HG02623 (cell line): ENCODE measurements at regions not wholly inside any gene's neighbourhood (a gene's known extent, or its start where the extent isn't known, plus 50 kb on each side); places are given as distances from the start of the nearest gene placed in this dataset.

Experiments
- ATAC-seq: cut with Tn5 transposase; IDR thresholded peaks from one replicate; pipeline ENCODE4 v1.9.1; 2021; ENCODE audit warnings: moderate library complexity; ENCODE audit not compliant: unreplicated experiment

GRCh38 chr13:26456650-26457049 lies 100.8 kb upstream of the WASF3 start:
- no peak for ATAC-seq

GRCh38 chr13:26457212-26457611 lies 100.3 kb upstream of the WASF3 start:
- ATAC-seq = no peak

- no peak for ATAC-seq
Observed at GRCh38 chr13:26458196-26458749, 99.2 kb upstream of the WASF3 start.

GRCh38 chr13:26459276-26460131 lies 98.0 kb upstream of the WASF3 start:
- ATAC-seq = no peak

GRCh38 chr13:26460648-26461047 lies 96.8 kb upstream of the WASF3 start:
- no peak for ATAC-seq

GRCh38 chr13:26463296-26463695 lies 94.2 kb upstream of the WASF3 start:
- no peak for ATAC-seq

GRCh38 chr13:26463848-26464247 lies 93.6 kb upstream of the WASF3 start:
- ATAC-seq = no peak

GRCh38 chr13:26465514-26465913 lies 92.0 kb upstream of the WASF3 start:
- ATAC-seq = no peak

GRCh38 chr13:26465954-26466353 lies 91.5 kb upstream of the WASF3 start:
- ATAC-seq = no peak

- ATAC-seq = no peak
Observed at GRCh38 chr13:26468265-26468801, 89.2 kb upstream of the WASF3 start.

- ATAC-seq = no peak
Observed at GRCh38 chr13:26469602-26470001, 87.9 kb upstream of the WASF3 start.

- no peak for ATAC-seq
Observed at GRCh38 chr13:26471807-26472206, 85.7 kb upstream of the WASF3 start.

- no peak for ATAC-seq
Observed at GRCh38 chr13:26473571-26474230, 83.8 kb upstream of the WASF3 start.

GRCh38 chr13:26474286-26474685 lies 83.2 kb upstream of the WASF3 start:
- no peak for ATAC-seq

- ATAC-seq = no peak
Observed at GRCh38 chr13:26475176-26476110, 82.0 kb upstream of the WASF3 start.

- no peak for ATAC-seq
Observed at GRCh38 chr13:26476111-26476781, 81.2 kb upstream of the WASF3 start.

GRCh38 chr13:26476782-26477142 lies 80.7 kb upstream of the WASF3 start:
- no peak for ATAC-seq

GRCh38 chr13:26477681-26478080 lies 79.8 kb upstream of the WASF3 start:
- ATAC-seq = no peak

GRCh38 chr13:26480246-26480855 lies 77.1 kb upstream of the WASF3 start:
- no peak for ATAC-seq
